Ishikawa (cell line): ENCODE measurements at regions not wholly inside any gene's neighbourhood (a gene's known extent, or its start where the extent isn't known, plus 50 kb on each side); places are given as distances from the start of the nearest gene placed in this dataset.

Source experiments
- CEBPB ChIP-seq: IDR thresholded peaks from 2 replicates; pipeline ENCODE4 v1.6.1; 2012
- CREB1 ChIP-seq: IDR thresholded peaks from 2 replicates; pipeline ENCODE4 v1.6.1; 2012; ENCODE audit warnings: low read depth
- EGR1 ChIP-seq: IDR thresholded peaks from 2 replicates; pipeline ENCODE4 v1.6.1; 2012
- EP300 ChIP-seq: IDR thresholded peaks from 2 replicates; pipeline ENCODE4 v1.6.1; 2012; ENCODE audit warnings: borderline replicate concordance
- RAD21 ChIP-seq: IDR thresholded peaks from 2 replicates; pipeline ENCODE4 v1.6.1; 2012; ENCODE audit warnings: low read depth
- REST ChIP-seq: IDR thresholded peaks from 2 replicates; pipeline ENCODE4 v1.6.1; 2012; ENCODE audit warnings: low read depth, mild to moderate bottlenecking
- TAF1 ChIP-seq: IDR thresholded peaks from 2 replicates; pipeline ENCODE4 v1.6.1; 2012; ENCODE audit warnings: low read depth, mild to moderate bottlenecking
- TEAD4 ChIP-seq: IDR thresholded peaks from 2 replicates; pipeline ENCODE4 v1.6.1; 2012
- USF1 ChIP-seq: IDR thresholded peaks from 2 replicates; pipeline ENCODE4 v1.6.1; 2012
- TF ChIP-seq, protein P1 (sequence below): IDR thresholded peaks from 2 replicates; pipeline ENCODE4 v1.6.1; 2012

- TF ChIP-seq EP300 (no peak), EGR1 (no peak), RAD21 (no peak), REST (no peak), TAF1 (no peak), USF1 (no peak), CREB1 (no peak), TEAD4 (no peak), CEBPB (no peak)
- TF ChIP-seq, protein P1, sequence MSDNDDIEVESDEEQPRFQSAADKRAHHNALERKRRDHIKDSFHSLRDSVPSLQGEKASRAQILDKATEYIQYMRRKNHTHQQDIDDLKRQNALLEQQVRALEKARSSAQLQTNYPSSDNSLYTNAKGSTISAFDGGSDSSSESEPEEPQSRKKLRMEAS, result no peak
Observed at GRCh38 chr10:29725133-29725720, 90.5 kb upstream of the SVIL start.
